ENCODE measurements at regions not wholly inside any gene's neighbourhood (a gene's known extent, or its start where the extent isn't known, plus 50 kb on each side); places are given as distances from the start of the nearest gene placed in this dataset.

- TF ChIP-seq CTCF (IDR thresholded peaks at IDR 0.05), result no peak
These were observed 114.0 kb downstream of the NSG2 start for GRCh38 chr5:174159327-174160114.

GRCh38 chr5:174165406-174165805, 119.9 kb downstream of the NSG2 start:
- TF ChIP-seq CTCF (IDR thresholded peaks at IDR 0.05), result no peak

- TF ChIP-seq CTCF (IDR thresholded peaks at IDR 0.05), result no peak
These were observed 120.9 kb downstream of the NSG2 start for GRCh38 chr5:174166231-174167079.

- TF ChIP-seq CTCF (IDR thresholded peaks at IDR 0.05), result no peak
These were observed 121.8 kb downstream of the NSG2 start for GRCh38 chr5:174167080-174167910.

- TF ChIP-seq CTCF (IDR thresholded peaks at IDR 0.05), result no peak
These were observed 126.6 kb downstream of the NSG2 start for GRCh38 chr5:174172152-174172551.

- TF ChIP-seq CTCF (IDR thresholded peaks at IDR 0.05), result no peak
These were observed 127.1 kb downstream of the NSG2 start for GRCh38 chr5:174172566-174172965.

- TF ChIP-seq CTCF (IDR thresholded peaks at IDR 0.05), result no peak
These were observed 128.3 kb downstream of the NSG2 start for GRCh38 chr5:174173766-174174165.

All from LNCAP (cell line).